ENCODE measurements at regions not wholly inside any gene's neighbourhood (a gene's known extent, or its start where the extent isn't known, plus 50 kb on each side); places are given as distances from the start of the nearest gene placed in this dataset.

- TF ChIP-seq TAF1 (IDR thresholded peaks at IDR 0.05; ENCODE audit: borderline replicate concordance, insufficient read depth, low read length): no peak
- TF ChIP-seq SIN3A (IDR thresholded peaks at IDR 0.05; ENCODE audit: borderline replicate concordance, insufficient read depth, low read length): no peak
- no peak for TF ChIP-seq POLR2AphosphoS5 (IDR thresholded peaks at IDR 0.05; ENCODE audit: low read depth, low read length)
- no peak for TF ChIP-seq REST (IDR thresholded peaks at IDR 0.05; ENCODE audit: insufficient read depth in 1 of 2, low read depth in 2 of 2, low read length in 2 of 2)
Measured at GRCh38 chr4:75285837-75286236, 228.4 kb downstream of the RCHY1 start.

Measured in PFSK-1 (cell line).